Mesenchymal stem cell (in vitro differentiated cells and primary cell): ENCODE measurements at regions not wholly inside any gene's neighbourhood (a gene's known extent, or its start where the extent isn't known, plus 50 kb on each side); places are given as distances from the start of the nearest gene placed in this dataset.

Experiments
- DNase-seq: peaks from one replicate; pipeline ENCODE4 v3.0.0-alpha.2; 2013
- H2AFZ ChIP-seq: one replicate; pipeline ENCODE4 v1.6.1; 2013; ENCODE audit warnings: low read depth, mild to moderate bottlenecking, control low read depth, inconsistent platforms, low read length, moderate library complexity
- H2AK5ac ChIP-seq: 2 replicates; pipeline ENCODE4 v1.6.1; 2013; ENCODE audit warnings: low read length, moderate library complexity, mild to moderate bottlenecking, inconsistent platforms; ENCODE audit not compliant: severe bottlenecking
- H2BK120ac ChIP-seq: one replicate; pipeline ENCODE4 v1.6.1; 2013; ENCODE audit warnings: low read depth, mild to moderate bottlenecking, inconsistent platforms, low read length, moderate library complexity
- H2BK12ac ChIP-seq, 2 experiments: one replicate each; pipeline ENCODE4 v1.6.1; 2013; ENCODE audit warnings: inconsistent platforms in 2 of 2, low read length in 2 of 2, mild to moderate bottlenecking in 2 of 2, moderate library complexity in 2 of 2, control low read depth in 1 of 2
- H2BK15ac ChIP-seq: one replicate; pipeline ENCODE4 v1.6.1; 2013; ENCODE audit warnings: mild to moderate bottlenecking, low read depth, inconsistent platforms; ENCODE audit not compliant: poor library complexity, severe bottlenecking
- H2BK5ac ChIP-seq: 2 replicates; pipeline ENCODE4 v1.6.1; 2013; ENCODE audit warnings: low read depth, mild to moderate bottlenecking, low read length, control low read depth, inconsistent platforms; ENCODE audit not compliant: poor library complexity, severe bottlenecking
- H3K14ac ChIP-seq, 2 experiments: one replicate each; pipeline ENCODE4 v1.6.1; 2013; ENCODE audit warnings: inconsistent platforms in 2 of 2, low read length in 2 of 2, control low read depth in 1 of 2, mild to moderate bottlenecking in 1 of 2, moderate library complexity in 1 of 2
- H3K18ac ChIP-seq, 2 experiments: one replicate each; pipeline ENCODE4 v1.6.1; 2013; ENCODE audit warnings: inconsistent platforms in 2 of 2, low read length in 2 of 2, control low read depth in 1 of 2, low read depth in 1 of 2, mild to moderate bottlenecking in 1 of 2
- H3K23ac ChIP-seq, 2 experiments: one replicate each; pipeline ENCODE4 v1.6.1; 2013; ENCODE audit warnings: inconsistent platforms in 2 of 2, low read length in 2 of 2, mild to moderate bottlenecking in 2 of 2, moderate library complexity in 2 of 2, control low read depth in 1 of 2
- H3K27ac ChIP-seq: 2 replicates; pipeline ENCODE4 v1.5.1; 2013; ENCODE audit warnings: mild to moderate bottlenecking, moderate library complexity, low read length, control low read depth, inconsistent platforms; ENCODE audit not compliant: poor library complexity, severe bottlenecking
- H3K27me3 ChIP-seq, 2 experiments: 2 replicates each; pipeline versions ENCODE4 v1.6.1 to v1.7.0; 2013; ENCODE audit warnings: low read length in 2 of 2, mild to moderate bottlenecking in 2 of 2, moderate library complexity in 2 of 2, control low read depth in 1 of 2, inconsistent platforms in 1 of 2; ENCODE audit not compliant: control insufficient read depth in 1 of 2, insufficient read depth in 1 of 2
- H3K36me3 ChIP-seq, 2 experiments: 2 replicates each; pipeline versions ENCODE4 v1.6.1 to v1.7.0; 2013; ENCODE audit warnings: low read length in 2 of 2, control low read depth in 1 of 2, inconsistent platforms in 1 of 2, low read depth in 1 of 2, mild to moderate bottlenecking in 1 of 2; ENCODE audit not compliant: insufficient read depth in 2 of 2, control insufficient read depth in 1 of 2
- H3K4ac ChIP-seq, 2 experiments: one replicate each; pipeline ENCODE4 v1.6.1; 2013; ENCODE audit warnings: inconsistent platforms in 2 of 2, low read length in 2 of 2, mild to moderate bottlenecking in 2 of 2, moderate library complexity in 2 of 2, control low read depth in 1 of 2, low read depth in 1 of 2
- H3K4me1 ChIP-seq: 2 replicates; pipeline ENCODE4 v1.6.1; 2013; ENCODE audit warnings: low read depth, low read length, control low read depth; ENCODE audit not compliant: control insufficient read depth, insufficient read depth
- H3K4me2 ChIP-seq: 2 replicates; pipeline ENCODE4 v1.6.1; 2013; ENCODE audit warnings: low read length, mild to moderate bottlenecking, inconsistent platforms; ENCODE audit not compliant: poor library complexity, severe bottlenecking
- H3K4me3 ChIP-seq, 2 experiments: 2 replicates each; pipeline versions ENCODE4 v1.5.1 to v1.7.0; 2013; ENCODE audit warnings: low read length in 2 of 2, mild to moderate bottlenecking in 2 of 2, control low read depth in 1 of 2, low read depth in 1 of 2; ENCODE audit not compliant: insufficient read depth in 1 of 2
- H3K79me1 ChIP-seq: replicated peaks from 2 replicates; pipeline ENCODE4 v1.6.1; 2013; ENCODE audit warnings: mild to moderate bottlenecking, control low read depth, low read length, inconsistent platforms; ENCODE audit not compliant: poor library complexity, severe bottlenecking
- H3K9ac ChIP-seq: 2 replicates; pipeline ENCODE4 v1.7.0; 2013; ENCODE audit warnings: mild to moderate bottlenecking, low read length, moderate library complexity
- H3K9me3 ChIP-seq: 2 replicates; pipeline ENCODE4 v1.7.0; 2013; ENCODE audit warnings: mild to moderate bottlenecking, low read length; ENCODE audit not compliant: control insufficient read depth
- H4K8ac ChIP-seq: one replicate; pipeline ENCODE4 v1.6.1; 2013; ENCODE audit warnings: inconsistent platforms, mild to moderate bottlenecking, low read length, moderate library complexity
- H4K91ac ChIP-seq: one replicate; pipeline ENCODE4 v1.6.1; 2013; ENCODE audit warnings: mild to moderate bottlenecking, low read length, inconsistent platforms
- WGBS: methylation state at CpG from one replicate; pipeline ENCODE4 v1.1.7; 2013; ENCODE audit warnings: mixed read lengths; 5-methylcytosine and 5-hydroxymethylcytosine counted together

DNA sequence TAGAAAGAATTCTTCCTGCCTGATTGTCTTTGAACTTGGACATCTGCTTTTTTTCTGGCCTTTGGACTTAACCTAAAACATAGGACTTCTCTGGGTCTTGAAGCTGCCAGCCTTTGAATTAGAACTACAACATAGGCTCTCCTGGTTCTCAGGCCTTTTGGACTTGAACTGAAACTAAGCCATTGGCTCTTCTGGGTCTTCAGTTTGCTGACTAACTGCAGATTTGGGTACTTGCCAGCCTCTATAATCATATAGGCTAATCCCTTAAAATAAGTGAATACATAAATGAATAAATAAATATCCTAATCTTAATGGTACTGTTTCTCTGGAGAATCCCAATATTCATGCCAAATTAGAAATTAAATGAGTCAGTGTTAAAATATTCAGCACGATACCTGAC is 473.4 kb upstream of the PAPPA start:
- Histone ChIP-seq H3K18ac (no peak overlapping the region), H3K4ac (no peak overlapping the region), H3K4me3 (no peak overlapping the region), H2AFZ (no peak overlapping the region), H2AK5ac (no peak overlapping the region), H3K4me2 (no peak overlapping the region), H3K23ac (no peak overlapping the region), H2BK12ac (no peak overlapping the region), H3K79me1 (no peaks in the 10 kb centered on the region), H3K14ac (no peak overlapping the region), H3K4me1 (peaks cover 4% of the 10 kb centered on the region), H3K27ac (no peak overlapping the region), H3K36me3 (peaks cover 0 to 23% of the 10 kb centered on the region in 2 experiments), H4K8ac (no peak overlapping the region), H3K27me3 (no peaks in the 10 kb centered on the region), H3K9ac (no peak overlapping the region), H2BK15ac (no peak overlapping the region), H4K91ac (no peak overlapping the region), H2BK5ac (no peak overlapping the region), H2BK120ac (no peak overlapping the region), H3K9me3 (peaks cover 18% of the 10 kb centered on the region)
- DNase-seq, result no peak
- no CpG with 5 or more reads among the region's 1 CpG for WGBS

DNA sequence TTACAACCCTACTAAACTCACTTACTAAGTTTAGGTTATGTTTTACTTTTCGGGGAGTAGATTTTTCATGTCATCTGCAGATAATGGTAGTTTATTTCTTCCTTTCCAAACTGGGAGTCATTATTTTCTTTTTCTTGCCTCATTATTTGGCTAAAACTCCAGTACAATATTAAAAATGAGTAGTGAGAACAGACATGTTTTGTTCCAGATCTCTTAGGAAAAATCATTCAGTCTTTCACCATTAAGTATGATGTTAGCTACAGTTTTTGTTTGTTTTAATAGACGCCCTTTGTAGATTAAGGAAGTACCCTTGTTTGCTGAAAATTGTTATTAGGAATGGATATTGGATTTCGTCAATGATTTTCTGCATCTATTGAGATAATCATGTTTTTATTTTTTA is 472.0 kb upstream of the PAPPA start:
- H2AFZ ChIP-seq, result no peak overlapping the region
- no peak overlapping the region for H3K23ac ChIP-seq
- H4K8ac ChIP-seq, result no peak overlapping the region
- H3K4me1 ChIP-seq, result peaks cover 4% of the 10 kb centered on the region
- no peak overlapping the region for H2BK15ac ChIP-seq
- no peak for DNase-seq
- no peak overlapping the region for H3K4ac ChIP-seq
- no peak overlapping the region for H3K18ac ChIP-seq
- peaks cover 18% of the 10 kb centered on the region for H3K9me3 ChIP-seq
- H3K4me2 ChIP-seq, result no peak overlapping the region
- H2BK12ac ChIP-seq, result no peak overlapping the region
- no peak overlapping the region for H3K14ac ChIP-seq
- no peak overlapping the region for H3K27ac ChIP-seq
- WGBS, result 100% methylated on average over 1 of the region's 3 CpGs
- H2BK5ac ChIP-seq, result no peak overlapping the region
- H2AK5ac ChIP-seq, result no peak overlapping the region
- H3K4me3 ChIP-seq, result no peak overlapping the region
- no peak overlapping the region for H3K9ac ChIP-seq
- peaks cover 0 to 20% of the 10 kb centered on the region in 2 experiments for H3K36me3 ChIP-seq
- H3K79me1 ChIP-seq, result no peaks in the 10 kb centered on the region
- H3K27me3 ChIP-seq, result no peaks in the 10 kb centered on the region
- H2BK120ac ChIP-seq, result no peak overlapping the region
- no peak overlapping the region for H4K91ac ChIP-seq

DNA sequence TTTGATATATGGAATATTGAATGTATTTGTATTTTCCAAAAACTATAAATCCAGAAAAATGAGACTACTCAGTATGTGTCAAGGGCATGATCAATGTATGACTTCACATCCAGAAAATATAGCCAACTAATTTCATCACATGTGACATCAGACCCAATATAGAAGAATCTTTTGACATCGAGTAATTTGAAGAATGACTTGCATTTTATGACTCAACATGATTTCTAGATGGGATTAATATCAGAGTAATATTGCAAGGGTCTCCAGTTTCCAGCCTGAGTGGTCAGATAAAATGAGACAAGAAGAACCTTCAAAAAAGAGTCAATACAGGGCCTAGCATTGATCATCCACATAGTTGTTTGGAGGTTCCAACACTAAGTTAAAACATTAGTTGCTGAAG is 467.5 kb upstream of the PAPPA start:
- Histone ChIP-seq H2BK120ac (no peak overlapping the region), H2AFZ (no peak overlapping the region), H3K4me1 (no peaks in the 10 kb centered on the region), H3K79me1 (no peaks in the 10 kb centered on the region), H2AK5ac (no peak overlapping the region), H3K27me3 (no peaks in the 10 kb centered on the region), H3K4me3 (no peak overlapping the region), H3K4me2 (no peak overlapping the region), H3K18ac (no peak overlapping the region), H4K8ac (no peak overlapping the region), H4K91ac (no peak overlapping the region), H2BK5ac (no peak overlapping the region), H3K14ac (no peak overlapping the region), H3K9me3 (peaks cover 11% of the 10 kb centered on the region), H2BK12ac (no peak overlapping the region), H2BK15ac (no peak overlapping the region), H3K36me3 (peaks cover 0 to 6% of the 10 kb centered on the region in 2 experiments), H3K4ac (no peak overlapping the region), H3K9ac (no peak overlapping the region), H3K27ac (no peak overlapping the region), H3K23ac (no peak overlapping the region)
- no peak for DNase-seq
- no CpG with 5 or more reads among the region's 1 CpG for WGBS

DNA sequence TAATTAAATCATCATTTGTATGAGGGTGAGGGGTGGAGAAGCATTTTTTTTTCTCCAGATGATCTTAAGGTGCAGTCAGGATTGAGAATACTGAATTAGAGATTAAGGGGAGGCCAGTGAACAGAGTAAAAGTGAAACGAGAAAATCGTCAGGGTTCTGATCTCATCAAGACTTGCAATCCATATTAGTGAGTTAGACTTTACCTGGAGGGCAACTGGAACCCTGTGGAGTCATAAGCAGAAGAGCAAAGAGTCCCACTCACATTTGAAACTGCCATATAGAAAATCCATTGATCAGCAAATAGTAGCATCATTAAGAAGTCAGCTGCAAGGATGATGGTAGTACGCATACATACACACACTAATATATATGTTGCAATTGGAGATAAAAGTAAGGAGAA is 466.2 kb upstream of the PAPPA start:
- no peak overlapping the region for H4K91ac ChIP-seq
- H3K27ac ChIP-seq, result no peak overlapping the region
- H3K4me3 ChIP-seq, result no peak overlapping the region
- H3K9me3 ChIP-seq, result peaks cover 11% of the 10 kb centered on the region
- H3K18ac ChIP-seq, result no peak overlapping the region
- H2BK120ac ChIP-seq, result no peak overlapping the region
- no peak overlapping the region for H3K4me2 ChIP-seq
- no peaks in the 10 kb centered on the region for H3K27me3 ChIP-seq
- H3K79me1 ChIP-seq, result no peaks in the 10 kb centered on the region
- no peak overlapping the region for H2BK15ac ChIP-seq
- no peak for DNase-seq
- no peak overlapping the region for H3K23ac ChIP-seq
- H3K4ac ChIP-seq, result no peak overlapping the region
- no peak overlapping the region for H2BK5ac ChIP-seq
- H2AFZ ChIP-seq, result no peak overlapping the region
- 94% methylated on average over 2 of the region's 3 CpGs for WGBS
- peaks cover 0 to 6% of the 10 kb centered on the region in 2 experiments for H3K36me3 ChIP-seq
- H3K4me1 ChIP-seq, result no peaks in the 10 kb centered on the region
- H2BK12ac ChIP-seq, result no peak overlapping the region
- no peak overlapping the region for H2AK5ac ChIP-seq
- no peak overlapping the region for H3K9ac ChIP-seq
- no peak overlapping the region for H4K8ac ChIP-seq
- no peak overlapping the region for H3K14ac ChIP-seq
